ENCODE measurements at regions not wholly inside any gene's neighbourhood (a gene's known extent, or its start where the extent isn't known, plus 50 kb on each side); places are given as distances from the start of the nearest gene placed in this dataset.
"Not testable (repeated sequence)": the region's sequence is repeated elsewhere in the genome, so short reads cannot be mapped to it uniquely, and the experiment has no call there.

- DNase-seq, result no peak
Measured at GRCh38 chr21:22804151-22804550, 1805.9 kb downstream of the NCAM2 start.

GRCh38 chr21:22806278-22806677 lies 1808.1 kb downstream of the NCAM2 start:
- no peak for DNase-seq

GRCh38 chr21:22813201-22813600 lies 1815.0 kb downstream of the NCAM2 start:
- no peak for DNase-seq

- DNase-seq, result not testable (repeated sequence)
Measured at GRCh38 chr21:22818681-22819485, 1820.7 kb downstream of the NCAM2 start.

GRCh38 chr21:22827422-22827821 lies 1829.2 kb downstream of the NCAM2 start:
- no peak for DNase-seq

GRCh38 chr21:22842875-22843274 lies 1844.7 kb downstream of the NCAM2 start:
- no peak for DNase-seq

GRCh38 chr21:22855581-22855980 lies 1857.4 kb downstream of the NCAM2 start:
- DNase-seq, result no peak

GRCh38 chr21:22871692-22872091 lies 1873.5 kb downstream of the NCAM2 start:
- DNase-seq, result no peak

GRCh38 chr21:22880573-22880972 lies 1882.4 kb downstream of the NCAM2 start:
- DNase-seq, result no peak

GRCh38 chr21:22881131-22881530 lies 1882.9 kb downstream of the NCAM2 start:
- no peak for DNase-seq

- no peak for DNase-seq
Measured at GRCh38 chr21:22885079-22885478, 1886.9 kb downstream of the NCAM2 start.

- DNase-seq, result no peak
Measured at GRCh38 chr21:22885614-22886013, 1887.4 kb downstream of the NCAM2 start.

- no peak for DNase-seq
Measured at GRCh38 chr21:22889445-22889844, 1891.2 kb downstream of the NCAM2 start.

GRCh38 chr21:22890656-22891055 lies 1892.4 kb downstream of the NCAM2 start:
- DNase-seq, result no peak

GRCh38 chr21:22892028-22892427 lies 1893.8 kb downstream of the NCAM2 start:
- DNase-seq, result no peak

- DNase-seq, result no peak
Measured at GRCh38 chr21:22892740-22893139, 1894.5 kb downstream of the NCAM2 start.

GRCh38 chr21:22898051-22898665 lies 1899.9 kb downstream of the NCAM2 start:
- DNase-seq, result no peak

- DNase-seq, result no peak
Measured at GRCh38 chr21:22900490-22900889, 1902.3 kb downstream of the NCAM2 start.

- no peak for DNase-seq
Measured at GRCh38 chr21:22903851-22904250, 1905.6 kb downstream of the NCAM2 start.

- no peak for DNase-seq
Measured at GRCh38 chr21:22904385-22904784, 1906.2 kb downstream of the NCAM2 start.

- no peak for DNase-seq
Measured at GRCh38 chr21:22925032-22925431, 1926.8 kb downstream of the NCAM2 start.

- DNase-seq, result no peak
Measured at GRCh38 chr21:22927469-22927868, 1929.3 kb downstream of the NCAM2 start.

- no peak for DNase-seq
Measured at GRCh38 chr21:22941779-22942490, 1943.7 kb downstream of the NCAM2 start.

GRCh38 chr21:22955559-22955958 lies 1957.3 kb downstream of the NCAM2 start:
- no peak for DNase-seq

Measured in NCI-H2107 (cell line).